GM18870 (cell line): ENCODE measurements at regions not wholly inside any gene's neighbourhood (a gene's known extent, or its start where the extent isn't known, plus 50 kb on each side); places are given as distances from the start of the nearest gene placed in this dataset.

Source experiments
- ATAC-seq: cut with Tn5 transposase; IDR thresholded peaks from one replicate; pipeline ENCODE4 v1.9.1; 2021; ENCODE audit warnings: moderate library complexity; ENCODE audit not compliant: unreplicated experiment

GRCh38 chr7:109121599-109122300 is 552.1 kb downstream of the DNAJB9 start:
- ATAC-seq = no peak

DNA sequence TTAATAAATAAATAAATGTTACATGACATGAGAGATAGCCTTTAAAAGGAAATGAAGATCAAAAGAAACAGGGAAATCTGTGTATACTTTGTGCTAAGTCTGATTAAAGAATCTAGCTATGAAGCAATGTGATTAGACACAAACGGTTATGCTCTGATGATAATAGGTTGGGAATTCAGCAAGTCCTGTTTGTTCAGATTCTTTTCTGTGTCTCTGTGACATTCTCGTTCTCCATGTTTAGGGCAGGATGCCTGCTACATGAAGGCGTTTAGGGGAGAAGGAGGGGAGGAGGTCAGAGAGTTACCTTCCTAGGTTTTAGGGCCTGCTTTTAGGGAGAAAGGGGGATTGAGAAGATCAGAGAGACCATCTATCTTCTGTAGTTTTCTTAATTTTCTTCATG is 555.3 kb downstream of the DNAJB9 start:
- ATAC-seq = no peak

GRCh38 chr7:109126404-109127050 is 556.9 kb downstream of the DNAJB9 start:
- ATAC-seq = no peak

DNA sequence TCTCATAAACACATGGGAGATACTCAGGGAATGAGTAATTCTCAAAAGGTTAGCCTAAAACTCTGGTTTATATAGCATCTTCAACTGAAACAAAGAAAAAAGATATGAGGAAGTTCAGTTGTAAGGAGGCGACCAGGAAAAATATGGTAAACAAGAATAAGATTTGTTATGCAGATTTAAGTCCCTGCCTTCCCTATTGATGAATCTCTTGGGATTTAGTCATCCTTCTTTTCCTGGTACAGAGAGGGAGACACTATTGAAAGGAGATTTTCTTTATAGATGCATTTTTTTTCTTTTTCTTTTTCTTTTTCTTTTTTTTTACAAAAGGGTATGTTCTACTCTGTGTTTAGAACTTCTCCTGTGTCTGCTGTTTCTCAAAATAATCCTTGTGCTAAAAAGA is 557.5 kb downstream of the DNAJB9 start:
- no peak for ATAC-seq

DNA sequence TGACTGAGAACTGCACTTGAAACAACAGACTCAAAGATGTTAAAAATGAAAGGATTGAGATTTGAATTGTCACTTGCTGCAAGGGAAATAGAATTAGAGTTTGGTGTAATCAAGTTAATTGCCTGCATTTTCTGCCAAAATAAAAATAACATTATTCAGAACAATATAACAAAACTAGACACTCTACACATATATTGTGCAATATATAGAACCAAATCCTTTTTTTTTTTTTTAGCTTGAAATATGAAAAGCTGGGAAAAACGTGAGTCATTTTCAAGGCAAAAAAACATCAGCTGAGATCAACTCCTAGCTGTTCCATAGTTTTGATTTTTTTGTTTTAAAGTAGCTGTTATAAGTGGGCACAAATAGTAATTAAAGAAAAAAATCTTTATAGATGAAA is 561.5 kb downstream of the DNAJB9 start:
- no peak for ATAC-seq

DNA sequence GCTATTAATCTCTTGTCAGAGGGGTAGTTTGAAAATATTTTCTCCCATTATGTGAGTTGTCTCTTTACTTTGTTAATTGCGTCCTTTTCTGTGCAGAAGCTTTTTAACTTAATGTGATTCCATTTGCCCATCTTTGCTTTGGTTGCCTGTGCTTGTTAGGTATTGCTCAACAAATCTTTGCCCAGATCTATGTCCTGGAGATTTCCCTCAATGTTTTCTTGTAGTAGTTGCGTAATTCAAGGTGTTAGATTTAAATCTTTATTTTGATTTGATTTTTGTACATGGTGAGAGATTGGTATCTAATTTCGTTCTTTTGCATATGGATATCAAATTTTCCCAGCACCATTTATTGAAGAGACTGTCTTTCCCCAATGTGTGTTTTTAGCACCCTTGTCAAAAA is 567.2 kb downstream of the DNAJB9 start:
- ATAC-seq = no peak

GRCh38 chr7:109154748-109155147 is 585.1 kb downstream of the DNAJB9 start:
- no peak for ATAC-seq

- ATAC-seq = no peak
Measured at GRCh38 chr7:109158246-109158645, 588.6 kb downstream of the DNAJB9 start.

- ATAC-seq = no peak
Measured at GRCh38 chr7:109176661-109177060, 607.0 kb downstream of the DNAJB9 start.

- no peak for ATAC-seq
Measured at GRCh38 chr7:109178342-109178741, 608.7 kb downstream of the DNAJB9 start.

- no peak for ATAC-seq
Measured at GRCh38 chr7:109179601-109180000, 609.9 kb downstream of the DNAJB9 start.

- ATAC-seq = no peak
Measured at GRCh38 chr7:109190766-109191398, 621.2 kb downstream of the DNAJB9 start.

DNA sequence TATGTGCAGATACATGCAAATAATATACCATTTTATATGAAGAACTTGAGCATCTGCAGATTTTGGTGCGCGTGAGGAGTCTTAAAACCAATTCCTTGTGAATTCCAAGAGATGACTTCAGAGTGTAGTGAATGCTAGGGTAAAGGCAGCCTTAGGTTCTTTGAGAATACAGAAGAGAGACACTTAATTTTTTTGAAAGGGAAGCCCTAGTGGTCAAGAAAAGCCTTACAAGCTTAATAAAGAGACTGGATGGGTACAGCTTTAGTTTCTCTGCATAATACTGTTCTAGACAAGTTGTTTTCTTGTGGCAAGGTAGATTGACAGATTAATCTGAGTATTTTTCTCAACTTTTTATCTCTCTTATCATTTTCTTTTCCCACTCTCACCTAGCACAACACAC is 636.5 kb downstream of the DNAJB9 start:
- ATAC-seq = peak; percentile 63

DNA sequence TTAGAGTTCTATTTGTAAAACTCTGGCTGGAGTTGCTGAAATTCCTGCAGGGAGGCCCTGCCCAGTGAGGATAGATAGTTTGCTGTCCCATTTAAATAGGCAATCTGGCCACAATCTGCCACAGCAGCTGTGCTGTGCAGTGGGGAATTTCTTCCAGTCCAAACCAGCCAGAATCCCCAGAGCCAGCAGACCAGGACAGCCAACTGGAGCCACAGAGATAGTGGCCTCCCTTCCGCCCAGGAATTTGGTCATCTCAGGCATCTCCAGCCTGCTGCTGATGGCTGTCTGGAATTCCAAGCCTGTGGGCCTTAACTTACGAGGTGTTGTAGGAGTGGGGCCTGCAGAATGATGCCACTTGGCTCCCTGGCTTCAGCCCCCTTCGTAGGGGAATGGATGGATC is 643.4 kb downstream of the DNAJB9 start:
- no peak for ATAC-seq

GRCh38 chr7:109215341-109215740 is 645.7 kb downstream of the DNAJB9 start:
- ATAC-seq = no peak

- no peak for ATAC-seq
Measured at GRCh38 chr7:109224100-109224499, 654.4 kb downstream of the DNAJB9 start.

DNA sequence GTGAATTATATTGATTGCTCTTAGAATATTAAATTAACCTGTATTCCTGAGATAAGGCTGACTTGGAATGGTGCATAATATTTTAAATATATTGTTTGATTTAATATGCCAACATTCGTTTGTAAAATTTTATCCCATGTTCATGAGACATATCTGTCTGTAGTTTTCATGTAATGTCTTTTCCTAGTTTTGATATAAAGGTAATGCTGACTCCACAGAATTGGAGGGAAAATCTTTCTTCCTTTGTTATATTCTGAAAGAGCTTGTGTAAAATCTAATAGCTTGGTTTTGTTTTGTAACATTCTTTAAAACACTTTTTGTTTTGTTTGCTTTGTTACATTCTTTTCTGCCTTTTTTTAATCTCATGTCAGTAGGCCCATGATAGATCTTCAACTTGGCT is 657.0 kb downstream of the DNAJB9 start:
- ATAC-seq = no peak

DNA sequence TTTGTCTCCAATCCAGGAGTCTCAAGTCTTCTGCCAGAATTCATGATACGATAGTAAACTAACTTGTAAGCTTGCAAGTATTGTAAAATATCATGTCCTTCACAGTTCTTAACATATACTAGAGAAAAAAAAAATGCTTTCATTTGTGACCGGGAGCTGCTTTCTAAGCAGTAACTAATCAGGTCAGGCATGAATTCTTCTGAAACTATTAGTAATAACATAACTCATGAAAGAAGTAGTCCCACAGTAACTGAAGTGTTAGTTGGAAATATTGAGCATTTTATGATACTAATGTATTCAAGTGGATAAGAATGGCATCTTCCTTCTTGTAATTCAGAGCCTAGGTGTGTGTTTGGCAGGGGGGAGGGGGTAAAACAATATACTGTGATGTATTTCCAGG is 665.6 kb downstream of the DNAJB9 start:
- peak; percentile 67 for ATAC-seq

DNA sequence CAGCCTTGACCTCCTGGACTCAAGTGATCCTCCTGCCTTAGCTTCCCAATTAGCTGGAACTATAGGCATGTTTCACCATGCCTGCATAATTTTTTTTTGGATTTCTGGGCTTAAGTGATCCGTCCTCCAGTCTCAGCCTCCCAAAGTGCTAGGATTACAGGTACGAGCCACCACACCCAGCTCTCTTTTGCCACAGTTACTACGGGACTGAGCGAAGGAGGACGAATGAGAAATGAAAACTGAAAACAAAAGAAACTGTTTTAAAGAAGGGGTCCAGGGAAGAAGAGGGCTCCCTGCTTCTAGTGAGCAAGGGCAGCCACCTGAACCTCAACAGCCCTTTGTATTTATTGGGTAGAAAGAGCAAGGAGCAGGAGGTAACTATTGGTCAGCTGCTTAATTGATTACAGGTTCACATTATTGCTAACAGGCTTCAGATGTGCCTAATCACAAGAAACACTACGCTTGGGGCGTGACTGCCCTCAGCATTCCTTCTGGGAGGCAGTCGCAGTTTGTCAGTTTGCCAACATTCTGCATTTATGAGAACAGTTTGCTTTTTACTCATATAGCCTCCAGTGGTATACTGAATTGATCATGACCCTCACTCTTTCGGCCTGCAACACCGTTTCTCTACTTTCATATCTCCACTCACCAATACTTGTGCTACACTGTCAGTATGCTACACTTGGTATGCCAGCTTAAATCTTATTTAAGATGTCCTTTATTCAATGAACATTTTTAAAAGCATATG is 676.8 kb downstream of the DNAJB9 start:
- no peak for ATAC-seq

DNA sequence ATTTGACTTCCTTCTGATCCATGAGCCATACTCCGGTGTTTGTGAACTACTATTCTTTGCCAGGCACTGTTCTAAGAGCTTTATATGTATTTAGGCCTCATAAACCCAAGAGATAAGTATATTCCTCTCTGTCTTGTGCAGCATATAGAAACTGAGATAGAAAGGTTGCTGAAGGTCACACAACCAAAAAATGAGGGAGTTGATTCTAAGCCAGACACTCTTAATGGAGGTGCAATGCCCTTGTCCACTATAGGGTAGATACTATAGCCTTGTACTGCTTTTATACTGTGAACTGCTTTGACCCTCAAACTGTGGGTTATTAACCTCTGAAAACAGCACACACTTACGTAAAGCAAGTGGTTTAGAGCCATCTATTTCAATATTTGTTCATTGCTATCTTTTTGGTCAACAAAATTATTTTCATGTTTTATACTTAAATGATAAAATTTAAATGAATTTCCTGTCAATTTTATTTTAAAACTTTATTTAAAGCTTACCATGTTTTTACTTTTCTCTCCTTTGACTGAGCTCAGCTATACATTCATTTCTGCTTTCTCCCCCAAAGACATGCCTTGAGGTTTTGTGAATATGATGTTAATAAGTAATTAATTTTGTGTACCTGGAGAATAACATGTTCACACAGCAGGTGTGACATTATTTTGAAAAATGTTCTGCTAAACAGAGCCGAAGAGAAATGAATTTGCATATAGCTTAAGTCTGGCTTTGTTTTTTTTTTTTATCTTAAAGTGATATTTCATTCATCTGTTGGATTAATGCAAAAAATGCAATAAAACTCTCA is 687.3 kb downstream of the DNAJB9 start:
- ATAC-seq = no peak

DNA sequence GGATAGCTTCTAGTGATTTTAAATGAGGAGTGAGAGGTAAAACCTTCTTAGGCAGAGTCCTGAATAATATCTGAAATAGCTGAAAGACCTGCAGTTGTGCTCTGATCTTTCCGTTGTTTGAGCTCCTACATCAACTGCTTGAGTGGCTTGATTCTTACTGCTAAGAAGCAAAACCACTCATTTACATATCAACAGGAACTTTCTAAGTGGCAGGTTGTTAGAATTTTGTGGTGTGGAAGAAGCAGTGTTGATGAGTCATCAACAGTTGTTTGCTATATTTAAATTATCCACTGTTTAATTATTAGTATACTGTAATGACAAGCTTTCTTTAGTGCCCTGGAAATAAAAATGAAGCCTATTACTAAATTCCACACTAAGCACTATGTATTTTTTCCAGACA is 689.5 kb downstream of the DNAJB9 start:
- ATAC-seq = peak; percentile 71
